ENCODE measurements at regions not wholly inside any gene's neighbourhood (a gene's known extent, or its start where the extent isn't known, plus 50 kb on each side); places are given as distances from the start of the nearest gene placed in this dataset.
"Not testable (repeated sequence)": the region's sequence is repeated elsewhere in the genome, so short reads cannot be mapped to it uniquely, and the experiment has no call there.

- DNase-seq (ENCODE audit: low read depth), result no peak
- H3K4me3 ChIP-seq (ENCODE audit: low read depth, low read length), result no peak overlapping the region
- no peak for TF ChIP-seq CTCF (IDR thresholded peaks at IDR 0.05; ENCODE audit: control insufficient read depth, extremely low read depth, insufficient read depth)
These were observed 1226.0 kb downstream of the CDH8 start for GRCh38 chr16:60810250-60810649.

- TF ChIP-seq CTCF (IDR thresholded peaks at IDR 0.05; ENCODE audit: control insufficient read depth, extremely low read depth, insufficient read depth), result no peak
- no peak for DNase-seq (ENCODE audit: low read depth)
- H3K4me3 ChIP-seq (ENCODE audit: low read depth, low read length), result no peak overlapping the region
These were observed 1243.8 kb downstream of the CDH8 start for GRCh38 chr16:60792437-60792836.

GRCh38 chr16:60788631-60789030 lies 1247.6 kb downstream of the CDH8 start:
- no peak for DNase-seq (ENCODE audit: low read depth)
- TF ChIP-seq CTCF (IDR thresholded peaks at IDR 0.05; ENCODE audit: control insufficient read depth, extremely low read depth, insufficient read depth), result no peak
- no peak overlapping the region for H3K4me3 ChIP-seq (ENCODE audit: low read depth, low read length)

GRCh38 chr16:60776281-60776680 lies 1260.0 kb downstream of the CDH8 start:
- DNase-seq (ENCODE audit: low read depth), result no peak
- TF ChIP-seq CTCF (IDR thresholded peaks at IDR 0.05; ENCODE audit: control insufficient read depth, extremely low read depth, insufficient read depth), result no peak
- no peak overlapping the region for H3K4me3 ChIP-seq (ENCODE audit: low read depth, low read length)

- no peak for DNase-seq (ENCODE audit: low read depth)
- TF ChIP-seq CTCF (IDR thresholded peaks at IDR 0.05; ENCODE audit: control insufficient read depth, extremely low read depth, insufficient read depth), result no peak
These were observed 1265.1 kb downstream of the CDH8 start for GRCh38 chr16:60771138-60771537.

GRCh38 chr16:60770384-60770783 lies 1265.9 kb downstream of the CDH8 start:
- H3K4me3 ChIP-seq (ENCODE audit: low read depth, low read length); DNase-seq (ENCODE audit: low read depth): not testable (repeated sequence)

More at GRCh38 chr16:60771138-60771537, 1265.1 kb downstream of the CDH8 start:
- no peak overlapping the region for H3K4me3 ChIP-seq (ENCODE audit: low read depth, low read length)

GRCh38 chr16:60763869-60764268 lies 1272.4 kb downstream of the CDH8 start:
- H3K4me3 ChIP-seq (ENCODE audit: low read depth, low read length), result no peak overlapping the region
- DNase-seq (ENCODE audit: low read depth), result no peak
- no peak for TF ChIP-seq CTCF (IDR thresholded peaks at IDR 0.05; ENCODE audit: control insufficient read depth, extremely low read depth, insufficient read depth)

All from LNCaP clone FGC (cell line).